Hepatocyte (in vitro differentiated cells): ENCODE measurements at regions not wholly inside any gene's neighbourhood (a gene's known extent, or its start where the extent isn't known, plus 50 kb on each side); places are given as distances from the start of the nearest gene placed in this dataset.

Source experiments
- DNase-seq: peaks from one replicate; pipeline ENCODE4 v3.0.0-alpha.2; 2016; ENCODE audit warnings: low spot score
- H2AFZ ChIP-seq: fragments of 200-600 bp; sonication (generic); 2 replicates; pipeline ENCODE4 v1.6.0; 2016; ENCODE audit warnings: antibody characterized with exemption, mild to moderate bottlenecking
- H3K27ac ChIP-seq: fragments of 200-600 bp; sonication (generic); 2 replicates; pipeline ENCODE4 v1.5.1; 2016; ENCODE audit warnings: mild to moderate bottlenecking
- H3K27me3 ChIP-seq: fragments of 200-600 bp; sonication (generic); 2 replicates; pipeline ENCODE4 v1.6.1; 2016
- H3K36me3 ChIP-seq: fragments of 200-600 bp; sonication (generic); replicated peaks from 2 replicates; pipeline ENCODE4 v1.5.1; 2016; ENCODE audit warnings: low read depth; ENCODE audit not compliant: insufficient read depth
- H3K4me1 ChIP-seq: fragments of 200-600 bp; sonication (generic); 2 replicates; pipeline ENCODE4 v1.5.1; 2016; ENCODE audit warnings: mild to moderate bottlenecking, moderate library complexity; ENCODE audit not compliant: insufficient read depth
- H3K4me2 ChIP-seq: fragments of 200-600 bp; sonication (generic); 2 replicates; pipeline ENCODE4 v1.6.0; 2016
- H3K4me3 ChIP-seq: fragments of 200-600 bp; sonication (generic); 2 replicates; pipeline ENCODE4 v1.5.1; 2016; ENCODE audit warnings: mild to moderate bottlenecking
- H3K79me2 ChIP-seq: fragments of 200-600 bp; sonication (generic); 2 replicates; pipeline ENCODE4 v1.6.0; 2017; ENCODE audit warnings: mild to moderate bottlenecking
- H3K9me2 ChIP-seq: fragments of 200-600 bp; sonication (generic); replicated peaks from 2 replicates; pipeline ENCODE4 v1.6.0; 2017; ENCODE audit warnings: mild to moderate bottlenecking; ENCODE audit not compliant: insufficient read depth
- H3K9me3 ChIP-seq: fragments of 200-600 bp; sonication (generic); 2 replicates; pipeline ENCODE4 v1.5.1; 2016; ENCODE audit warnings: low read depth, mild to moderate bottlenecking
- H4K20me1 ChIP-seq: fragments of 200-600 bp; sonication (generic); 2 replicates; pipeline ENCODE4 v1.6.0; 2016; ENCODE audit warnings: mild to moderate bottlenecking; ENCODE audit not compliant: insufficient read depth, poor library complexity, severe bottlenecking
- CTCF ChIP-seq: fragments of 200-600 bp; sonication (generic); IDR thresholded peaks from 2 replicates; pipeline ENCODE4 v1.5.1; 2016; ENCODE audit warnings: antibody characterized with exemption, mild to moderate bottlenecking; ENCODE audit not compliant: poor library complexity
- EZH2 ChIP-seq: fragments of 200-600 bp; sonication (generic); IDR thresholded peaks from 2 replicates; pipeline ENCODE4 v1.6.1; 2016; ENCODE audit warnings: antibody characterized with exemption, mild to moderate bottlenecking, borderline replicate concordance
- EZH2phosphoT487 ChIP-seq: fragments of 200-600 bp; sonication (generic); IDR thresholded peaks from one replicate; pipeline ENCODE4 v1.6.1; 2018; ENCODE audit warnings: antibody characterized with exemption, mild to moderate bottlenecking, low read depth, moderate library complexity; ENCODE audit not compliant: unreplicated experiment, severe bottlenecking
- WGBS: methylation state at CpG from one replicate; pipeline ENCODE4 v1.1.6; 2016; ENCODE audit warnings: low lambda C conversion rate; ENCODE audit errors: missing lambda C conversion rate; 5-methylcytosine and 5-hydroxymethylcytosine counted together

- H3K9me3 ChIP-seq = no peaks in the 10 kb centered on the region
- no peak overlapping the region for H3K27ac ChIP-seq
- peak overlapping the region; percentile 42 for H3K4me3 ChIP-seq
- H3K4me2 ChIP-seq = peak overlapping the region; percentile 96
- DNase-seq = peak; percentile 44
- peak; percentile 68 for TF ChIP-seq EZH2
- no peak for TF ChIP-seq EZH2phosphoT487
- peak overlapping the region; percentile 56 for H2AFZ ChIP-seq
- H4K20me1 ChIP-seq = no peaks in the 10 kb centered on the region
- no peaks in the 10 kb centered on the region for H3K79me2 ChIP-seq
- WGBS = 1% methylated on average over 63 of the region's 113 CpGs
- no peaks in the 10 kb centered on the region for H3K36me3 ChIP-seq
- H3K4me1 ChIP-seq = peaks cover 10% of the 10 kb centered on the region
- no peaks in the 10 kb centered on the region for H3K9me2 ChIP-seq
- H3K27me3 ChIP-seq = peaks cover 56% of the 10 kb centered on the region
These were observed 1337.8 kb downstream of the BRD1 start for GRCh38 chr22:48489551-48490499.

- Histone ChIP-seq H3K9me3 (no peaks in the 10 kb centered on the region), H3K36me3 (no peaks in the 10 kb centered on the region), H3K9me2 (no peaks in the 10 kb centered on the region), H4K20me1 (no peaks in the 10 kb centered on the region), H3K79me2 (no peaks in the 10 kb centered on the region), H2AFZ (no peak overlapping the region), H3K27ac (no peak overlapping the region), H3K4me1 (peaks cover 10% of the 10 kb centered on the region), H3K4me3 (no peak overlapping the region), H3K27me3 (peaks cover 56% of the 10 kb centered on the region), H3K4me2 (peak overlapping the region; percentile 96)
- DNase-seq = peak; percentile 49
- peak; percentile 21 for TF ChIP-seq CTCF
- no peak for TF ChIP-seq EZH2phosphoT487
- no peak for TF ChIP-seq EZH2
- WGBS = 24% methylated on average over 32 of the region's 90 CpGs
These were observed 1338.8 kb downstream of the BRD1 start for GRCh38 chr22:48488611-48489511.

GRCh38 chr22:48488149-48488551 is 1339.5 kb downstream of the BRD1 start:
- Histone ChIP-seq H3K4me2 (no peak overlapping the region), H3K36me3 (no peaks in the 10 kb centered on the region), H3K27ac (no peak overlapping the region), H3K9me2 (no peaks in the 10 kb centered on the region), H3K79me2 (no peaks in the 10 kb centered on the region), H3K27me3 (peaks cover 56% of the 10 kb centered on the region), H3K9me3 (no peaks in the 10 kb centered on the region), H3K4me3 (no peak overlapping the region), H3K4me1 (peaks cover 10% of the 10 kb centered on the region), H2AFZ (no peak overlapping the region), H4K20me1 (no peaks in the 10 kb centered on the region)
- DNase-seq = peak; percentile 10
- 48% methylated on average over 5 of the region's 5 CpGs for WGBS
- TF ChIP-seq EZH2 (no peak), CTCF (peak; percentile 39)
